HepG2 (cell line): ENCODE measurements at regions not wholly inside any gene's neighbourhood (a gene's known extent, or its start where the extent isn't known, plus 50 kb on each side); places are given as distances from the start of the nearest gene placed in this dataset.

Experiments used
- ATAC-seq: fragments of 200-7000 bp; cut with Tn5 transposase; 3 replicates; pipeline ENCODE4 v1.9.1; 2020; ENCODE audit warnings: mild to moderate bottlenecking, moderate library complexity
- BruUV-seq: library from RNA; stranded (reverse); fragments of 400-500 nt; replicated peaks from 2 replicates; lab custom pipeline; 2021; lab: Mats Ljungman, UMichigan
- CTCF ChIA-PET: fragments of 300-600 bp; formaldehyde crosslinking; extraction: SDS; loops from one replicate; lab custom pipeline; 2021; ENCODE audit warnings: low total read pairs, inconsistent platforms, low intra/inter-chr PET ratio; lab: Yijun Ruan, JAX
- POLR2A ChIA-PET: fragments of 350-600 bp; sonication (Branson Sonifier 250); formaldehyde crosslinking; loops from one replicate; lab custom pipeline; 2020; ENCODE audit warnings: antibody characterized with exemption, inconsistent platforms; lab: Yijun Ruan, JAX
- DNase-seq: peaks from one replicate; pipeline ENCODE4 v3.0.0-alpha.2; 2015; ENCODE audit warnings: low spot score
- FAIRE-seq: peaks from 3 replicates; lab custom pipeline; 2011; peaks lifted over from hg19 to GRCh38; lab: Jason Lieb, UNC
- H2AFZ ChIP-seq: one replicate; pipeline ENCODE4 v1.6.1; 2011; ENCODE audit warnings: low read length, inconsistent platforms
- H3K27ac ChIP-seq: fragments of 300-600 bp; 3 replicates; pipeline ENCODE4 v1.8.0; 2011; ENCODE audit warnings: mixed run types, mild to moderate bottlenecking, mixed read lengths, low read length, inconsistent platforms; ENCODE audit not compliant: insufficient read depth; ENCODE audit errors: extremely low read length
- H3K27me3 ChIP-seq, 2 experiments: fragments of 200-600 bp in 1 of 2; 2 replicates in 1 of 2; 3 replicates in 1 of 2; pipeline versions ENCODE4 v1.6.0 to v1.8.0; 2011; ENCODE audit warnings: low read length in 2 of 2, mild to moderate bottlenecking in 2 of 2, moderate library complexity in 2 of 2, inconsistent platforms in 1 of 2; ENCODE audit not compliant: insufficient read depth in 2 of 2, control insufficient read depth in 1 of 2
- H3K36me3 ChIP-seq, 2 experiments: fragments of 200-600 bp in 1 of 2; replicated peaks in 1 of 2; 2 replicates in 1 of 2; 3 replicates in 1 of 2; pipeline versions ENCODE4 v1.5.1 to v1.8.0; 2011; ENCODE audit warnings: low read length in 2 of 2, inconsistent platforms in 1 of 2; ENCODE audit not compliant: insufficient read depth in 2 of 2, control insufficient read depth in 1 of 2
- H3K4me1 ChIP-seq: 2 replicates; pipeline ENCODE4 v1.5.1; 2012; ENCODE audit warnings: low read length, inconsistent platforms; ENCODE audit not compliant: insufficient read depth
- H3K4me2 ChIP-seq: 2 replicates; pipeline ENCODE4 v1.6.0; 2011; ENCODE audit warnings: low read depth, low read length, inconsistent platforms
- H3K4me3 ChIP-seq, 3 experiments: fragments of 200-600 bp in 1 of 3; sonication (generic), shearing (Covaris generic) in 1 of 3; replicated peaks in 1 of 3; 2 replicates each; pipeline ENCODE4 v1.5.1; 2011 to 2016; ENCODE audit warnings: low read length in 3 of 3, inconsistent platforms in 2 of 3, low read depth in 2 of 3, mild to moderate bottlenecking in 2 of 3, control low read depth in 1 of 3, mixed read lengths in 1 of 3; ENCODE audit not compliant: insufficient read depth in 1 of 3
- H3K79me2 ChIP-seq: one replicate; pipeline ENCODE4 v1.6.1; 2011; ENCODE audit warnings: low read length, inconsistent platforms; ENCODE audit not compliant: insufficient read depth
- H3K9ac ChIP-seq: 2 replicates; pipeline ENCODE4 v1.6.0; 2011; ENCODE audit warnings: mild to moderate bottlenecking, low read depth, low read length, inconsistent platforms; ENCODE audit not compliant: insufficient read depth
- H3K9me3 ChIP-seq: 2 replicates; pipeline ENCODE4 v1.5.1; 2012; ENCODE audit warnings: mild to moderate bottlenecking, low read length
- H4K20me1 ChIP-seq: 2 replicates; pipeline ENCODE4 v1.6.0; 2011; ENCODE audit warnings: inconsistent platforms, mild to moderate bottlenecking, low read length, moderate library complexity; ENCODE audit not compliant: insufficient read depth
- ASH2L ChIP-seq: fragments of 300-600, 200-600 bp; sonication (generic); IDR thresholded peaks from 2 replicates; pipeline ENCODE4 v1.7.0; 2017; ENCODE audit warnings: low read depth, mild to moderate bottlenecking, moderate library complexity, mixed read lengths, low read length; ENCODE audit not compliant: insufficient read length
- ATAD3A ChIP-seq: sonication (generic); formaldehyde crosslinking; IDR thresholded peaks from 2 replicates; pipeline ENCODE4 v1.4.0; 2020; ENCODE audit warnings: missing genetic modification reagents
- NFKB2 ChIP-seq: sonication (generic); formaldehyde crosslinking; IDR thresholded peaks from 2 replicates; pipeline ENCODE4 v1.4.0; 2020; ENCODE audit warnings: missing genetic modification reagents, borderline replicate concordance
- RFX1 ChIP-seq: fragments of 450-650 bp; IDR thresholded peaks from 2 replicates; pipeline ENCODE4 v1.6.1; 2017
- SNAI1 ChIP-seq: sonication (generic); formaldehyde crosslinking; IDR thresholded peaks from 2 replicates; pipeline ENCODE4 v1.5.0; 2020; ENCODE audit warnings: mild to moderate bottlenecking, missing genetic modification reagents, borderline replicate concordance
- SRF ChIP-seq: IDR thresholded peaks from 2 replicates; pipeline ENCODE4 v1.6.1; 2011; ENCODE audit warnings: mild to moderate bottlenecking, low read depth, low read length, moderate library complexity
- TFAP4 ChIP-seq: sonication (generic); IDR thresholded peaks from 2 replicates; pipeline ENCODE4 v1.6.1; 2016; ENCODE audit warnings: low read depth, borderline replicate concordance
- TOPORS ChIP-seq: sonication (generic); formaldehyde crosslinking; IDR thresholded peaks from 2 replicates; pipeline ENCODE4 v1.8.0; 2023; ENCODE audit warnings: mild to moderate bottlenecking, missing genetic modification reagents
- ZNF354B ChIP-seq: sonication (generic); formaldehyde crosslinking; IDR thresholded peaks from 2 replicates; pipeline ENCODE4 v1.8.0; 2022; ENCODE audit warnings: mild to moderate bottlenecking, missing genetic modification reagents
- ZNF446 ChIP-seq: sonication (generic); formaldehyde crosslinking; IDR thresholded peaks from 2 replicates; pipeline ENCODE4 v1.5.0; 2020; ENCODE audit warnings: mild to moderate bottlenecking, missing genetic modification reagents
- ZNF652 ChIP-seq: IDR thresholded peaks from 2 replicates; pipeline ENCODE4 v1.6.1; 2016; ENCODE audit warnings: low read depth, borderline replicate concordance
- ZNF678 ChIP-seq: sonication (generic); formaldehyde crosslinking; IDR thresholded peaks from 2 replicates; pipeline ENCODE4 v1.4.0; 2020; ENCODE audit warnings: mild to moderate bottlenecking, missing genetic modification reagents
- WGBS: methylation state at CpG from one replicate; pipeline ENCODE4 v1.1.6; 2017; ENCODE audit warnings: low lambda C conversion rate; 5-methylcytosine and 5-hydroxymethylcytosine counted together
- in situ Hi-C: cut with HindIII; loops from 2 replicates; pipeline ENCODE4 v1.10.0; 2017; ENCODE audit warnings: low pct_unique_long_range_greater_than_20kb; ENCODE audit not compliant: extremely low pct_ligation_motif_present
- intact Hi-C: fragments of 100-400 bp; cut with micrococcal nuclease; formaldehyde crosslinking; loops from one replicate; pipeline ENCODE4 v1.10.0; 2022; ENCODE audit not compliant: unreplicated experiment
- TF ChIP-seq, protein P1 (sequence below): sonication (generic); formaldehyde crosslinking; IDR thresholded peaks from 2 replicates; pipeline ENCODE4 v1.5.0; 2020; ENCODE audit warnings: mild to moderate bottlenecking, missing genetic modification reagents
- TF ChIP-seq, protein P2 (sequence below): sonication (generic); formaldehyde crosslinking; IDR thresholded peaks from 2 replicates; pipeline ENCODE4 v1.8.1; 2023; ENCODE audit warnings: mild to moderate bottlenecking, missing genetic modification reagents
- TF ChIP-seq, protein P3 (sequence below): sonication (generic); formaldehyde crosslinking; IDR thresholded peaks from 2 replicates; pipeline ENCODE4 v1.4.0; 2020; ENCODE audit warnings: missing genetic modification reagents, borderline replicate concordance

- ChIA-PET CTCF (no interaction called here), POLR2A (no interaction called here)
- TF ChIP-seq RFX1 (peak; percentile 42; the same call in 1 of the 2 replicates), ZNF652 (CRISPR knock-in tag) (no peak)
- FAIRE-seq: no peak
- H3K4me1 ChIP-seq: no peaks in the 10 kb centered on the region
- no peaks in the 10 kb centered on the region for H3K36me3 ChIP-seq
- no peak overlapping the region for H3K4me2 ChIP-seq
- no peak overlapping the region for H3K4me3 ChIP-seq
- H3K27ac ChIP-seq: no peak overlapping the region
- in situ Hi-C loops: no loop called here
- no peaks in the 10 kb centered on the region for H4K20me1 ChIP-seq
- no peak for ATAC-seq
- H3K27me3 ChIP-seq: no peaks in the 10 kb centered on the region
- intact Hi-C loops: no loop called here
- no peak overlapping the region for H2AFZ ChIP-seq
- H3K79me2 ChIP-seq: no peaks in the 10 kb centered on the region
- no peak for DNase-seq
- 5% methylated on average over 1 of the region's 1 CpG for WGBS
- no TSS peak for BruUV-seq
- H3K9me3 ChIP-seq: peaks cover 13% of the 10 kb centered on the region
- no peak overlapping the region for H3K9ac ChIP-seq
Measured at GRCh38 chr2:150983314-150983897, 278.3 kb downstream of the RBM43 start.

DNA sequence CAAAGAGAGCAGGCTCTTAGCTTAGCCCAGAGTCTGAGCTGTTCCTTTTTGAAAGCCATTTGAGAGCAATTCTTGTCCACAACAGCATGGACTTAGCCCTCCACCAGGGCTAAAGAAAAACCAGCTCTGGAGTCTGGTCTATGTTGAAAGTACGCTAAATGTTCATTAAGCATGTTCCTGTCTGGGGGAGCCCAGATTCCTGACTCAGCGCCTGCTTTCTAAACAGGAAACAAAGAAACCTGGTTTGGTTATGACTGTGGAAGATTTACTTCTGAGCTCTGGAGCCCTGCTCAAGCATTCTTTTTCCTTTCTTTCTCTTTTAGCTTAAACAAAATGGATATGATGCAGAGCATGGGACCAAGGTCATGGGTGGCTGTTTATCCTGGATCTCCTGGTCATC is 279.8 kb downstream of the RBM43 start:
- BruUV-seq: no TSS peak
- no peak overlapping the region for H2AFZ ChIP-seq
- H3K4me3 ChIP-seq: no peak overlapping the region
- H3K27ac ChIP-seq: no peak overlapping the region
- in situ Hi-C loops (no loop called here), intact Hi-C loops (no loop called here)
- H3K36me3 ChIP-seq: no peaks in the 10 kb centered on the region
- no peaks in the 10 kb centered on the region for H3K79me2 ChIP-seq
- no peak overlapping the region for H3K4me2 ChIP-seq
- WGBS: 5% methylated on average over 2 of the region's 2 CpGs
- H3K9me3 ChIP-seq: peaks cover 13% of the 10 kb centered on the region
- H3K27me3 ChIP-seq: no peaks in the 10 kb centered on the region
- no peaks in the 10 kb centered on the region for H4K20me1 ChIP-seq
- ATAC-seq: no peak
- no peak for FAIRE-seq
- H3K9ac ChIP-seq: no peak overlapping the region
- DNase-seq: no peak
- ChIA-PET CTCF (no interaction called here), POLR2A (no interaction called here)
- no peaks in the 10 kb centered on the region for H3K4me1 ChIP-seq
- no peak for TF ChIP-seq NFKB2
- TF ChIP-seq, protein P1, sequence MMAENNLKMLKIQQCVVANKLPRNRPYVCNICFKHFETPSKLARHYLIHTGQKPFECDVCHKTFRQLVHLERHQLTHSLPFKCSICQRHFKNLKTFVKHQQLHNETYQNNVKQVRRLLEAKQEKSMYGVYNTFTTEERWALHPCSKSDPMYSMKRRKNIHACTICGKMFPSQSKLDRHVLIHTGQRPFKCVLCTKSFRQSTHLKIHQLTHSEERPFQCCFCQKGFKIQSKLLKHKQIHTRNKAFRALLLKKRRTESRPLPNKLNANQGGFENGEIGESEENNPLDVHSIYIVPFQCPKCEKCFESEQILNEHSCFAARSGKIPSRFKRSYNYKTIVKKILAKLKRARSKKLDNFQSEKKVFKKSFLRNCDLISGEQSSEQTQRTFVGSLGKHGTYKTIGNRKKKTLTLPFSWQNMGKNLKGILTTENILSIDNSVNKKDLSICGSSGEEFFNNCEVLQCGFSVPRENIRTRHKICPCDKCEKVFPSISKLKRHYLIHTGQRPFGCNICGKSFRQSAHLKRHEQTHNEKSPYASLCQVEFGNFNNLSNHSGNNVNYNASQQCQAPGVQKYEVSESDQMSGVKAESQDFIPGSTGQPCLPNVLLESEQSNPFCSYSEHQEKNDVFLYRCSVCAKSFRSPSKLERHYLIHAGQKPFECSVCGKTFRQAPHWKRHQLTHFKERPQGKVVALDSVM: no peak
- TF ChIP-seq SNAI1 (CRISPR knock-in tag): no peak
- TF ChIP-seq ZNF354B (CRISPR knock-in tag): no peak
- no peak for TF ChIP-seq TOPORS (CRISPR knock-in tag)
- no peak for TF ChIP-seq ZNF446 (CRISPR knock-in tag)
- TF ChIP-seq, protein P2, sequence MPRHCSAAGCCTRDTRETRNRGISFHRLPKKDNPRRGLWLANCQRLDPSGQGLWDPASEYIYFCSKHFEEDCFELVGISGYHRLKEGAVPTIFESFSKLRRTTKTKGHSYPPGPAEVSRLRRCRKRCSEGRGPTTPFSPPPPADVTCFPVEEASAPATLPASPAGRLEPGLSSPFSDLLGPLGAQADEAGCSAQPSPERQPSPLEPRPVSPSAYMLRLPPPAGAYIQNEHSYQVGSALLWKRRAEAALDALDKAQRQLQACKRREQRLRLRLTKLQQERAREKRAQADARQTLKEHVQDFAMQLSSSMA: no peak
- TF ChIP-seq ASH2L: no peak
- no peak for TF ChIP-seq TFAP4
- TF ChIP-seq ATAD3A: no peak
- no peak for TF ChIP-seq ZNF678 (CRISPR knock-in tag)
- TF ChIP-seq SRF: no peak
- TF ChIP-seq, protein P3, sequence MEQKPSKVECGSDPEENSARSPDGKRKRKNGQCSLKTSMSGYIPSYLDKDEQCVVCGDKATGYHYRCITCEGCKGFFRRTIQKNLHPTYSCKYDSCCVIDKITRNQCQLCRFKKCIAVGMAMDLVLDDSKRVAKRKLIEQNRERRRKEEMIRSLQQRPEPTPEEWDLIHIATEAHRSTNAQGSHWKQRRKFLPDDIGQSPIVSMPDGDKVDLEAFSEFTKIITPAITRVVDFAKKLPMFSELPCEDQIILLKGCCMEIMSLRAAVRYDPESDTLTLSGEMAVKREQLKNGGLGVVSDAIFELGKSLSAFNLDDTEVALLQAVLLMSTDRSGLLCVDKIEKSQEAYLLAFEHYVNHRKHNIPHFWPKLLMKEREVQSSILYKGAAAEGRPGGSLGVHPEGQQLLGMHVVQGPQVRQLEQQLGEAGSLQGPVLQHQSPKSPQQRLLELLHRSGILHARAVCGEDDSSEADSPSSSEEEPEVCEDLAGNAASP: no peak
